ENCODE measurements at regions not wholly inside any gene's neighbourhood (a gene's known extent, or its start where the extent isn't known, plus 50 kb on each side); places are given as distances from the start of the nearest gene placed in this dataset.

- Histone ChIP-seq H3K4me3 (no peak overlapping the region), H3K36me3 (ENCODE audit: low read depth, missing control alignments) (no peaks in the 10 kb centered on the region), H3K27ac (no peak overlapping the region), H3K27me3 (no peaks in the 10 kb centered on the region), H3K4me1 (no peaks in the 10 kb centered on the region), H3K9me3 (no peaks in the 10 kb centered on the region)
- TF ChIP-seq POLR2A (IDR thresholded peaks at IDR 0.05) = no peak
- 70 to 73% methylated on average over 11 of the region's 11 CpGs for WGBS, 2 donors
- intact Hi-C loops (cut with DNase I; ENCODE audit: low total_unique reads) = no loop called here
- no peak for DNase-seq
Measured at GRCh38 chr1:4447778-4448420, 206.5 kb upstream of the AJAP1 start.

GRCh38 chr1:4449972-4450371 is 204.4 kb upstream of the AJAP1 start:
- H3K27me3 ChIP-seq = no peaks in the 10 kb centered on the region
- WGBS, 2 donors = 83 to 93% methylated on average over 5 of the region's 5 CpGs
- no peaks in the 10 kb centered on the region for H3K4me1 ChIP-seq
- no peak for DNase-seq
- no peak overlapping the region for H3K4me3 ChIP-seq
- H3K27ac ChIP-seq = no peak overlapping the region
- no peak for TF ChIP-seq CTCF (IDR thresholded peaks at IDR 0.05)
- no peaks in the 10 kb centered on the region for H3K36me3 ChIP-seq (ENCODE audit: low read depth, missing control alignments)
- intact Hi-C loops (cut with DNase I; ENCODE audit: low total_unique reads) = no loop called here
- no peaks in the 10 kb centered on the region for H3K9me3 ChIP-seq

GRCh38 chr1:4452701-4453100 is 201.7 kb upstream of the AJAP1 start:
- H3K4me1 ChIP-seq = no peaks in the 10 kb centered on the region
- H3K36me3 ChIP-seq (ENCODE audit: low read depth, missing control alignments) = no peaks in the 10 kb centered on the region
- DNase-seq = no peak
- H3K27me3 ChIP-seq = no peaks in the 10 kb centered on the region
- H3K27ac ChIP-seq = no peak overlapping the region
- TF ChIP-seq POLR2A (IDR thresholded peaks at IDR 0.05) (no peak), CTCF (IDR thresholded peaks at IDR 0.05) (no peak)
- 50 to 67% methylated on average over 1 of the region's 1 CpG for WGBS, 2 donors
- intact Hi-C loops (cut with DNase I; ENCODE audit: low total_unique reads) = no loop called here
- H3K9me3 ChIP-seq = no peaks in the 10 kb centered on the region
- H3K4me3 ChIP-seq = no peak overlapping the region

GRCh38 chr1:4460052-4460451 is 194.4 kb upstream of the AJAP1 start:
- no peak for TF ChIP-seq CTCF (IDR thresholded peaks at IDR 0.05)
- TF ChIP-seq POLR2A (IDR thresholded peaks at IDR 0.05) = no peak
- Histone ChIP-seq H3K27ac (no peak overlapping the region), H3K4me1 (peaks cover 23% of the 10 kb centered on the region), H3K9me3 (no peaks in the 10 kb centered on the region), H3K27me3 (no peaks in the 10 kb centered on the region), H3K4me3 (no peak overlapping the region), H3K36me3 (ENCODE audit: low read depth, missing control alignments) (no peaks in the 10 kb centered on the region)
- intact Hi-C loops (cut with DNase I; ENCODE audit: low total_unique reads) = no loop called here
- no peak for DNase-seq
- WGBS, 2 donors = 86 to 99% methylated on average over 5 of the region's 5 CpGs

GRCh38 chr1:4460651-4461050 is 193.8 kb upstream of the AJAP1 start:
- Histone ChIP-seq H3K27me3 (no peaks in the 10 kb centered on the region), H3K4me3 (no peak overlapping the region), H3K9me3 (no peaks in the 10 kb centered on the region), H3K27ac (no peak overlapping the region), H3K4me1 (peaks cover 23% of the 10 kb centered on the region), H3K36me3 (ENCODE audit: low read depth, missing control alignments) (no peaks in the 10 kb centered on the region)
- no peak for DNase-seq
- intact Hi-C loops (cut with DNase I; ENCODE audit: low total_unique reads) = no loop called here
- WGBS, 2 donors = 72 to 75% methylated on average over 14 of the region's 14 CpGs
- TF ChIP-seq POLR2A (IDR thresholded peaks at IDR 0.05) (no peak), CTCF (IDR thresholded peaks at IDR 0.05) (no peak)
